K562 (cell line): ENCODE measurements at regions not wholly inside any gene's neighbourhood (a gene's known extent, or its start where the extent isn't known, plus 50 kb on each side); places are given as distances from the start of the nearest gene placed in this dataset.

Experiments used
- DACH1 ChIP-seq: fragments of 450-650 bp; IDR thresholded peaks from 2 replicates; pipeline ENCODE4 v1.6.1; 2018; ENCODE audit not compliant: partially characterized antibody
- IRF2 ChIP-seq: sonication (generic); formaldehyde crosslinking; IDR thresholded peaks from 2 replicates; pipeline ENCODE4 v1.8.1; 2022; ENCODE audit warnings: mild to moderate bottlenecking, missing genetic modification reagents
- KAT2B ChIP-seq: IDR thresholded peaks from one replicate; pipeline ENCODE4 v1.6.1; 2012; ENCODE audit warnings: low read depth, mild to moderate bottlenecking, control low read depth, inconsistent platforms, low read length, moderate library complexity
- KDM1A ChIP-seq, 2 experiments: fragments of 450-650 bp; IDR thresholded peaks; 2 replicates each; pipeline ENCODE4 v1.6.1; 2016; ENCODE audit warnings: mild to moderate bottlenecking in 2 of 2
- KDM4B ChIP-seq, 2 experiments: fragments of 450-650 bp in 1 of 2; sonication (generic) in 1 of 2; IDR thresholded peaks; 2 replicates each; pipeline ENCODE4 v1.6.1; 2016 to 2017; ENCODE audit warnings: borderline replicate concordance in 2 of 2, antibody characterized with exemption in 1 of 2, low read depth in 1 of 2, mild to moderate bottlenecking in 1 of 2
- MED1 ChIP-seq: sonication (generic); formaldehyde crosslinking; IDR thresholded peaks from 2 replicates; pipeline ENCODE4 v1.8.1; 2023; ENCODE audit warnings: missing genetic modification reagents, borderline replicate concordance
- MTA3 ChIP-seq: fragments of 450-650 bp; formaldehyde crosslinking; IDR thresholded peaks from 2 replicates; pipeline ENCODE4 v1.6.1; 2017; ENCODE audit warnings: mild to moderate bottlenecking, borderline replicate concordance
- PHF20 ChIP-seq: fragments of 450-650 bp; IDR thresholded peaks from 2 replicates; pipeline ENCODE4 v1.6.1; 2018; ENCODE audit not compliant: partially characterized antibody
- RBM14 ChIP-seq: fragments of 200-400 bp; formaldehyde crosslinking; IDR thresholded peaks from 2 replicates; pipeline ENCODE4 v1.6.1; 2018; ENCODE audit warnings: low read depth, mild to moderate bottlenecking, low read length, moderate library complexity, borderline replicate concordance; ENCODE audit not compliant: insufficient read depth
- RBM22 ChIP-seq: fragments of 200-400 bp; formaldehyde crosslinking; IDR thresholded peaks from 2 replicates; pipeline ENCODE4 v1.6.1; 2018; ENCODE audit warnings: low read length, low read depth; ENCODE audit not compliant: poor library complexity, severe bottlenecking
- RHOXF2B ChIP-seq: fragments of 250-450 bp; sonication (Bioruptor Pico); conservative IDR thresholded peaks from 2 replicates; pipeline ENCODE4 v1.5.1; 2021
- TEAD2 ChIP-seq: fragments of 450-650 bp; IDR thresholded peaks from 2 replicates; pipeline ENCODE4 v1.6.1; 2016; ENCODE audit warnings: missing genetic modification characterization, control low read depth, missing compliant biosample characterization
- TEAD4 ChIP-seq, 2 experiments: sonication (generic) in 1 of 2; formaldehyde crosslinking in 1 of 2; IDR thresholded peaks; 2 replicates each; pipeline versions ENCODE4 v1.6.1 to v1.8.0; 2012 to 2022; ENCODE audit warnings: borderline replicate concordance in 1 of 2, inconsistent platforms in 1 of 2, low read length in 1 of 2, mild to moderate bottlenecking in 1 of 2, missing genetic modification reagents in 1 of 2
- ZBTB8A ChIP-seq: fragments of 450-650 bp; IDR thresholded peaks from 2 replicates; pipeline ENCODE4 v1.6.1; 2018; ENCODE audit warnings: mild to moderate bottlenecking, moderate library complexity; ENCODE audit not compliant: partially characterized antibody
- ZNF384 ChIP-seq: IDR thresholded peaks from 2 replicates; pipeline ENCODE4 v1.6.1; 2012; ENCODE audit warnings: low read depth, low read length, improper control_type of control experiment
- TF ChIP-seq, protein P1 (sequence below): sonication (generic); formaldehyde crosslinking; IDR thresholded peaks from 2 replicates; pipeline ENCODE4 v1.4.0; 2020; ENCODE audit warnings: mild to moderate bottlenecking, missing genetic modification reagents
- TF ChIP-seq, protein P2 (sequence below): fragments of 450-650 bp; IDR thresholded peaks from 2 replicates; pipeline ENCODE4 v1.6.1; 2014; ENCODE audit warnings: low read depth, mild to moderate bottlenecking, moderate library complexity, borderline replicate concordance
- TF ChIP-seq, protein P3 (sequence below): fragments of 450-650 bp; IDR thresholded peaks from 2 replicates; pipeline ENCODE4 v1.6.1; 2016; ENCODE audit warnings: antibody characterized with exemption

DNA sequence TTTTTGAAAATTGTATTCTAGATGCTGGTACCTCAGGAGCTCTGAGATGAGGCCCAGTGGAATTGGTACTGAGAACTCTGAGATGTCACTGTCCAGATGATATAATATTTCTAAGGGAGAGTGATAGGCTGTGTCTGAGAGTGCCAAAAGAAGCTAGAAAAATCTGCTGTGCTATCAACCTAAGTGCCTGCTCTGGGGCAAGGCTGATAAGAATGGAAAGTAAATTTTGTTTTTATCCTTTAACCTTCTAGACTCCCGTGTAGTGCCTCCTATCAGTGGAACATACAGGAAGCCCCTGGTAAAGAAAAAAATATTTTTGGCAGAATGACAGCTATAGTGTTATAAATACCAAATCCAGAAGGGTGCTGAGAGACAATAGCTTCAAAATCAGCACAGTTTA is 348.2 kb downstream of the TFAP2B start (continued):
- no peak for TF ChIP-seq MED1
- TF ChIP-seq KDM4B (IDR thresholded peaks at IDR 0.05; ENCODE audit: borderline replicate concordance in 2 of 2, low read depth in 1 of 2) = no peak
- TF ChIP-seq, protein P1, sequence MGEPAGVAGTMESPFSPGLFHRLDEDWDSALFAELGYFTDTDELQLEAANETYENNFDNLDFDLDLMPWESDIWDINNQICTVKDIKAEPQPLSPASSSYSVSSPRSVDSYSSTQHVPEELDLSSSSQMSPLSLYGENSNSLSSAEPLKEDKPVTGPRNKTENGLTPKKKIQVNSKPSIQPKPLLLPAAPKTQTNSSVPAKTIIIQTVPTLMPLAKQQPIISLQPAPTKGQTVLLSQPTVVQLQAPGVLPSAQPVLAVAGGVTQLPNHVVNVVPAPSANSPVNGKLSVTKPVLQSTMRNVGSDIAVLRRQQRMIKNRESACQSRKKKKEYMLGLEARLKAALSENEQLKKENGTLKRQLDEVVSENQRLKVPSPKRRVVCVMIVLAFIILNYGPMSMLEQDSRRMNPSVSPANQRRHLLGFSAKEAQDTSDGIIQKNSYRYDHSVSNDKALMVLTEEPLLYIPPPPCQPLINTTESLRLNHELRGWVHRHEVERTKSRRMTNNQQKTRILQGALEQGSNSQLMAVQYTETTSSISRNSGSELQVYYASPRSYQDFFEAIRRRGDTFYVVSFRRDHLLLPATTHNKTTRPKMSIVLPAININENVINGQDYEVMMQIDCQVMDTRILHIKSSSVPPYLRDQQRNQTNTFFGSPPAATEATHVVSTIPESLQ = no peak
- no peak for TF ChIP-seq TEAD2 (tag)
- peak; percentile 65; the same call in 1 of the 2 replicates for TF ChIP-seq ZNF384
- peak in 1 of 2 experiments; percentile 8; a peak in 1 of 4 replicates for TF ChIP-seq KDM1A (IDR thresholded peaks at IDR 0.05)
- TF ChIP-seq TEAD4 (IDR thresholded peaks at IDR 0.05; ENCODE audit: low read length) = peak; percentile 76
- TF ChIP-seq TEAD4 (CRISPR knock-in tag; IDR thresholded peaks at IDR 0.05; ENCODE audit: borderline replicate concordance) = no peak
- TF ChIP-seq RHOXF2B = no peak
- TF ChIP-seq MTA3 = peak; percentile 43; the same call in 1 of the 2 replicates
- TF ChIP-seq IRF2 (CRISPR knock-in tag) = no peak
- TF ChIP-seq KAT2B = no peak
- TF ChIP-seq ZBTB8A = no peak
- no peak for TF ChIP-seq RBM14
- TF ChIP-seq RBM22 = no peak
- TF ChIP-seq DACH1 = no peak
- TF ChIP-seq, protein P2, sequence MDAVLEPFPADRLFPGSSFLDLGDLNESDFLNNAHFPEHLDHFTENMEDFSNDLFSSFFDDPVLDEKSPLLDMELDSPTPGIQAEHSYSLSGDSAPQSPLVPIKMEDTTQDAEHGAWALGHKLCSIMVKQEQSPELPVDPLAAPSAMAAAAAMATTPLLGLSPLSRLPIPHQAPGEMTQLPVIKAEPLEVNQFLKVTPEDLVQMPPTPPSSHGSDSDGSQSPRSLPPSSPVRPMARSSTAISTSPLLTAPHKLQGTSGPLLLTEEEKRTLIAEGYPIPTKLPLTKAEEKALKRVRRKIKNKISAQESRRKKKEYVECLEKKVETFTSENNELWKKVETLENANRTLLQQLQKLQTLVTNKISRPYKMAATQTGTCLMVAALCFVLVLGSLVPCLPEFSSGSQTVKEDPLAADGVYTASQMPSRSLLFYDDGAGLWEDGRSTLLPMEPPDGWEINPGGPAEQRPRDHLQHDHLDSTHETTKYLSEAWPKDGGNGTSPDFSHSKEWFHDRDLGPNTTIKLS = no peak
- no peak for TF ChIP-seq PHF20
- TF ChIP-seq, protein P3, sequence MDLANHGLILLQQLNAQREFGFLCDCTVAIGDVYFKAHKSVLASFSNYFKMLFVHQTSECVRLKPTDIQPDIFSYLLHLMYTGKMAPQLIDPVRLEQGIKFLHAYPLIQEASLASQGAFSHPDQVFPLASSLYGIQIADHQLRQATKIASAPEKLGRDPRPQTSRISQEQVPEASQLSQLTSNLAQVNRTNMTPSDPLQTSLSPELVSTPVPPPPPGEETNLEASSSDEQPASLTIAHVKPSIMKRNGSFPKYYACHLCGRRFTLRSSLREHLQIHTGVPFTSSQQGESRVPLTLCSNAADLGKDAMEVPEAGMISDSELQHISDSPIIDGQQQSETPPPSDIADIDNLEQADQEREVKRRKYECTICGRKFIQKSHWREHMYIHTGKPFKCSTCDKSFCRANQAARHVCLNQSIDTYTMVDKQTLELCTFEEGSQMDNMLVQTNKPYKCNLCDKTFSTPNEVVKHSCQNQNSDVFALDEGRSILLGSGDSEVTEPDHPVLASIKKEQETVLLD = no peak
